Peyer's patch (tissue), 4 donors: ENCODE measurements at regions not wholly inside any gene's neighbourhood (a gene's known extent, or its start where the extent isn't known, plus 50 kb on each side); places are given as distances from the start of the nearest gene placed in this dataset.
A peak's percentile ranks its signal among the peaks of the same experiment; 100 is the strongest.

Experiments used
- DNase-seq, 3 donors: peaks; one replicate each; pipeline ENCODE4 v3.0.0-alpha.2; 2017 to 2019
- H3K27ac ChIP-seq, 4 donors: fragments of 200-600 bp; sonication (generic); one replicate each; pipeline ENCODE4 v1.5.1; 2016 to 2019
- H3K27me3 ChIP-seq, 2 donors: fragments of 200-600 bp; sonication (generic); one replicate each; pipeline ENCODE4 v1.5.1; 2019
- H3K36me3 ChIP-seq, 3 donors: fragments of 200-600 bp; sonication (generic); one replicate each; pipeline ENCODE4 v1.5.1; 2016 to 2019
- H3K4me1 ChIP-seq, 4 donors: fragments of 200-600 bp; sonication (generic); one replicate each; pipeline ENCODE4 v1.5.1; 2016 to 2019
- H3K4me3 ChIP-seq, 4 donors: fragments of 200-600 bp; sonication (generic); 1 replicate in 3 of 4; 2 replicates in 1 of 4; pipeline ENCODE4 v1.5.1; 2016 to 2019; ENCODE audit warnings: mild to moderate bottlenecking in 1 of 4
- H3K9me3 ChIP-seq, 4 donors: fragments of 200-600 bp; sonication (generic); one replicate each; pipeline ENCODE4 v1.5.1; 2016 to 2019; ENCODE audit warnings: mild to moderate bottlenecking in 1 of 4
- CTCF ChIP-seq, 6 experiments: fragments of 450-650 bp in 4 of 6; fragments of 200-600 bp in 2 of 6; sonication (generic) in 1 of 6; IDR thresholded peaks; one replicate each; pipeline ENCODE4 v1.5.1; 2017 to 2019; ENCODE audit warnings: antibody characterized with exemption in 6 of 6, mild to moderate bottlenecking in 3 of 6, moderate library complexity in 1 of 6
- POLR2A ChIP-seq, 2 donors: fragments of 450-650 bp; IDR thresholded peaks; one replicate each; pipeline ENCODE4 v1.5.1; 2017; ENCODE audit warnings: antibody characterized with exemption in 2 of 2, mild to moderate bottlenecking in 2 of 2, moderate library complexity in 2 of 2

- Histone ChIP-seq H3K27ac (peak overlapping the region in 2 of 4 donors; percentile 2 to 57), H3K27me3 (no peaks in the 10 kb centered on the region), H3K36me3 (peaks cover 0 to 29% (median 0%) of the 10 kb centered on the region in 3 donors), H3K9me3 (no peaks in the 10 kb centered on the region), H3K4me1 (no peaks in the 10 kb centered on the region), H3K4me3 (no peak overlapping the region)
- no peak for TF ChIP-seq CTCF (IDR thresholded peaks at IDR 0.05)
- TF ChIP-seq POLR2A (IDR thresholded peaks at IDR 0.05), result no peak
- no peak for DNase-seq
Observed at GRCh38 chr12:124440841-124441381, 126.5 kb downstream of the NCOR2 start.

- no peaks in the 10 kb centered on the region for H3K27me3 ChIP-seq
- TF ChIP-seq POLR2A (IDR thresholded peaks at IDR 0.05) (no peak), CTCF (IDR thresholded peaks at IDR 0.05) (no peak)
- H3K9me3 ChIP-seq, result no peaks in the 10 kb centered on the region
- DNase-seq, result no peak
- peak overlapping the region in 1 of 4 donors; percentile 57 for H3K27ac ChIP-seq
- no peak overlapping the region for H3K4me3 ChIP-seq
- H3K4me1 ChIP-seq, result no peaks in the 10 kb centered on the region
- H3K36me3 ChIP-seq, result peaks cover 0 to 21% (median 0%) of the 10 kb centered on the region in 3 donors
Observed at GRCh38 chr12:124440031-124440626, 127.3 kb downstream of the NCOR2 start.

GRCh38 chr12:124438437-124439056 is 128.9 kb downstream of the NCOR2 start:
- Histone ChIP-seq H3K27me3 (no peaks in the 10 kb centered on the region), H3K27ac (peak overlapping the region in 1 of 4 donors; percentile 1), H3K4me3 (no peak overlapping the region), H3K4me1 (no peaks in the 10 kb centered on the region), H3K36me3 (peaks cover 0 to 14% (median 0%) of the 10 kb centered on the region in 3 donors), H3K9me3 (no peaks in the 10 kb centered on the region)
- TF ChIP-seq POLR2A (IDR thresholded peaks at IDR 0.05) (no peak), CTCF (IDR thresholded peaks at IDR 0.05) (no peak)
- no peak for DNase-seq

GRCh38 chr12:124437617-124438436 is 129.6 kb downstream of the NCOR2 start:
- Histone ChIP-seq H3K27ac (peak overlapping the region in 1 of 4 donors; percentile 1), H3K4me1 (no peaks in the 10 kb centered on the region), H3K9me3 (no peaks in the 10 kb centered on the region), H3K36me3 (peaks cover 0 to 7% (median 0%) of the 10 kb centered on the region in 3 donors), H3K4me3 (no peak overlapping the region), H3K27me3 (no peaks in the 10 kb centered on the region)
- no peak for DNase-seq
- TF ChIP-seq CTCF (IDR thresholded peaks at IDR 0.05), result no peak
- no peak for TF ChIP-seq POLR2A (IDR thresholded peaks at IDR 0.05)

GRCh38 chr12:124437121-124437520 is 130.3 kb downstream of the NCOR2 start:
- H3K27ac ChIP-seq, result peak overlapping the region in 1 of 4 donors; percentile 1
- H3K4me3 ChIP-seq, result no peak overlapping the region
- peaks cover 0 to 4% (median 0%) of the 10 kb centered on the region in 3 donors for H3K36me3 ChIP-seq

More at GRCh38 chr12:124437121-124437520, 130.3 kb downstream of the NCOR2 start:
- H3K27me3 ChIP-seq, result no peaks in the 10 kb centered on the region
- TF ChIP-seq CTCF (IDR thresholded peaks at IDR 0.05), result no peak
- TF ChIP-seq POLR2A (IDR thresholded peaks at IDR 0.05), result no peak
- H3K4me1 ChIP-seq, result no peaks in the 10 kb centered on the region
- no peaks in the 10 kb centered on the region for H3K9me3 ChIP-seq
- DNase-seq, result no peak
